DMS153 (cell line): ENCODE measurements at regions not wholly inside any gene's neighbourhood (a gene's known extent, or its start where the extent isn't known, plus 50 kb on each side); places are given as distances from the start of the nearest gene placed in this dataset.
"Not testable (repeated sequence)": the region's sequence is repeated elsewhere in the genome, so short reads cannot be mapped to it uniquely, and the experiment has no call there.

Experiments used
- DNase-seq: peaks from one replicate; lab custom pipeline; 2025; lab: John Stamatoyannopoulos, UW

GRCh38 chr4:154982187-154983047, 201.3 kb downstream of the RBM46 start:
- peak; percentile 24 for DNase-seq

- DNase-seq: no peak
These were observed 202.6 kb downstream of the RBM46 start for GRCh38 chr4:154983714-154984113.

- DNase-seq: no peak
These were observed 203.1 kb downstream of the RBM46 start for GRCh38 chr4:154984148-154984547.

GRCh38 chr4:154984616-154985015, 203.5 kb downstream of the RBM46 start:
- DNase-seq: no peak

GRCh38 chr4:154985673-154986072, 204.6 kb downstream of the RBM46 start:
- DNase-seq: no peak

GRCh38 chr4:154988511-154988910, 207.4 kb downstream of the RBM46 start:
- DNase-seq: no peak

GRCh38 chr4:154989511-154989910, 208.4 kb downstream of the RBM46 start:
- no peak for DNase-seq

- not testable (repeated sequence) for DNase-seq
These were observed 210.6 kb upstream of the NPY2R start for GRCh38 chr4:154997866-154998265.

GRCh38 chr4:154998284-154998683, 210.2 kb upstream of the NPY2R start:
- no peak for DNase-seq

GRCh38 chr4:154998773-154999172, 209.7 kb upstream of the NPY2R start:
- DNase-seq: no peak

- no peak for DNase-seq
These were observed 208.4 kb upstream of the NPY2R start for GRCh38 chr4:154999950-155000578.

GRCh38 chr4:155001251-155001650, 207.2 kb upstream of the NPY2R start:
- no peak for DNase-seq

GRCh38 chr4:155005395-155006090, 202.9 kb upstream of the NPY2R start:
- no peak for DNase-seq

- no peak for DNase-seq
These were observed 200.7 kb upstream of the NPY2R start for GRCh38 chr4:155007660-155008176.

GRCh38 chr4:155008389-155008788, 200.0 kb upstream of the NPY2R start:
- DNase-seq: no peak

GRCh38 chr4:155009288-155009687, 199.1 kb upstream of the NPY2R start:
- no peak for DNase-seq

- DNase-seq: no peak
These were observed 198.1 kb upstream of the NPY2R start for GRCh38 chr4:155010376-155010775.

- DNase-seq: no peak
These were observed 197.2 kb upstream of the NPY2R start for GRCh38 chr4:155011163-155011780.

- no peak for DNase-seq
These were observed 196.0 kb upstream of the NPY2R start for GRCh38 chr4:155012469-155012868.

- DNase-seq: no peak
These were observed 191.0 kb upstream of the NPY2R start for GRCh38 chr4:155017426-155017825.

- DNase-seq: no peak
These were observed 182.5 kb upstream of the NPY2R start for GRCh38 chr4:155025762-155026457.

GRCh38 chr4:155026715-155027114, 181.7 kb upstream of the NPY2R start:
- DNase-seq: no peak
